ENCODE measurements at regions not wholly inside any gene's neighbourhood (a gene's known extent, or its start where the extent isn't known, plus 50 kb on each side); places are given as distances from the start of the nearest gene placed in this dataset.
"Not testable (repeated sequence)": the region's sequence is repeated elsewhere in the genome, so short reads cannot be mapped to it uniquely, and the experiment has no call there.

GRCh38 chr5:124614836-124615385 lies 131.5 kb downstream of the ZNF608 start:
- no peak for DNase-seq

GRCh38 chr5:124614105-124614504 lies 132.3 kb downstream of the ZNF608 start:
- DNase-seq, result no peak

- DNase-seq, result no peak
These were observed 133.0 kb downstream of the ZNF608 start for GRCh38 chr5:124613273-124613953.

- no peak for DNase-seq
These were observed 134.4 kb downstream of the ZNF608 start for GRCh38 chr5:124612023-124612422.

GRCh38 chr5:124611262-124611661 lies 135.2 kb downstream of the ZNF608 start:
- not testable (repeated sequence) for DNase-seq

- not testable (repeated sequence) for DNase-seq
These were observed 136.8 kb downstream of the ZNF608 start for GRCh38 chr5:124609685-124610084.

- DNase-seq, result no peak
These were observed 139.9 kb downstream of the ZNF608 start for GRCh38 chr5:124606543-124606942.

GRCh38 chr5:124606093-124606492 lies 140.3 kb downstream of the ZNF608 start:
- no peak for DNase-seq

- no peak for DNase-seq
These were observed 140.9 kb downstream of the ZNF608 start for GRCh38 chr5:124605541-124605940.

- DNase-seq, result no peak
These were observed 142.0 kb downstream of the ZNF608 start for GRCh38 chr5:124604419-124604818.

GRCh38 chr5:124602925-124603650 lies 143.4 kb downstream of the ZNF608 start:
- no peak for DNase-seq

- no peak for DNase-seq
These were observed 147.1 kb downstream of the ZNF608 start for GRCh38 chr5:124599028-124599973.

- no peak for DNase-seq
These were observed 149.6 kb downstream of the ZNF608 start for GRCh38 chr5:124596595-124597421.

GRCh38 chr5:124593952-124594351 lies 152.5 kb downstream of the ZNF608 start:
- DNase-seq, result no peak

- DNase-seq, result no peak
These were observed 153.5 kb downstream of the ZNF608 start for GRCh38 chr5:124592891-124593290.

- no peak for DNase-seq
These were observed 154.9 kb downstream of the ZNF608 start for GRCh38 chr5:124591583-124591982.

- DNase-seq, result no peak
These were observed 155.8 kb downstream of the ZNF608 start for GRCh38 chr5:124590686-124591085.

GRCh38 chr5:124587280-124587679 lies 159.2 kb downstream of the ZNF608 start:
- DNase-seq, result no peak

GRCh38 chr5:124584991-124585715 lies 161.3 kb downstream of the ZNF608 start:
- no peak for DNase-seq

GRCh38 chr5:124583469-124584350 lies 162.7 kb downstream of the ZNF608 start:
- DNase-seq, result peak; percentile 16

- no peak for DNase-seq
These were observed 163.9 kb downstream of the ZNF608 start for GRCh38 chr5:124582561-124582840.

All from stimulated activated CD4-positive, alpha-beta T cell treated with anti-CD3 and anti-CD28 coated beads, Interleukin-4, amount 100 ng/mL, for 24 hours (primary cell).